WTC11 (cell line): ENCODE measurements at regions not wholly inside any gene's neighbourhood (a gene's known extent, or its start where the extent isn't known, plus 50 kb on each side); places are given as distances from the start of the nearest gene placed in this dataset.

Experiments
- ATAC-seq: fragments of 200-7000 bp; cut with Tn5 transposase; 2 replicates; pipeline ENCODE4 v1.10.0; 2021; ENCODE audit warnings: mild to moderate bottlenecking, moderate library complexity
- CTCF ChIA-PET: fragments of 300-600 bp; sonication (Branson Sonifier 250); formaldehyde crosslinking; loops from one replicate; lab custom pipeline; 2021; ENCODE audit warnings: antibody characterized with exemption; lab: Charles Lee
- POLR2A ChIA-PET: fragments of 350-600 bp; sonication (Branson Sonifier 250); formaldehyde crosslinking; loops from one replicate; lab custom pipeline; 2021; ENCODE audit warnings: antibody characterized with exemption; lab: Charles Lee
- DNase-seq: peaks from one replicate; pipeline ENCODE4 v3.0.0; 2021; ENCODE audit warnings: low spot score
- H3K27ac Mint-ChIP-seq: 2 replicates; pipeline ENCODE4 v1.8.0; 2021; ENCODE audit warnings: mixed read lengths
- H3K27me3 Mint-ChIP-seq: 2 replicates; pipeline ENCODE4 v1.8.0; 2021; ENCODE audit warnings: low read depth, mild to moderate bottlenecking, moderate library complexity, mixed read lengths
- H3K36me3 Mint-ChIP-seq: 2 replicates; pipeline ENCODE4 v1.8.0; 2021; ENCODE audit warnings: mixed read lengths
- H3K4me1 Mint-ChIP-seq: 2 replicates; pipeline ENCODE4 v1.8.0; 2022; ENCODE audit warnings: mixed read lengths
- H3K4me3 Mint-ChIP-seq: 2 replicates; pipeline ENCODE4 v1.8.0; 2021; ENCODE audit warnings: mild to moderate bottlenecking, moderate library complexity, mixed read lengths
- H3K9me3 Mint-ChIP-seq: 2 replicates; pipeline ENCODE4 v1.8.0; 2021; ENCODE audit warnings: mixed read lengths
- ATF3 ChIP-seq: sonication (generic); formaldehyde crosslinking; conservative IDR thresholded peaks from 2 replicates; pipeline ENCODE4 v1.8.1; 2022; ENCODE audit warnings: mild to moderate bottlenecking, missing genetic modification reagents
- CBFB ChIP-seq: sonication (generic); formaldehyde crosslinking; IDR thresholded peaks from 2 replicates; pipeline ENCODE4 v1.8.1; 2022; ENCODE audit warnings: mild to moderate bottlenecking, low read depth, missing genetic modification reagents
- E2F1 ChIP-seq: sonication (generic); formaldehyde crosslinking; IDR thresholded peaks from 2 replicates; pipeline ENCODE4 v1.8.0; 2022; ENCODE audit warnings: mild to moderate bottlenecking, missing genetic modification reagents
- E2F4 ChIP-seq: sonication (generic); formaldehyde crosslinking; IDR thresholded peaks from 2 replicates; pipeline ENCODE4 v1.8.1; 2022; ENCODE audit warnings: low read depth, mild to moderate bottlenecking, moderate library complexity, missing genetic modification reagents, borderline replicate concordance
- FOXJ3 ChIP-seq: sonication (generic); formaldehyde crosslinking; IDR thresholded peaks from 2 replicates; pipeline ENCODE4 v1.9.0; 2021; ENCODE audit warnings: missing genetic modification reagents, mild to moderate bottlenecking, borderline replicate concordance
- NFATC4 ChIP-seq: fragments of 250-450 bp; sonication (Bioruptor Pico); IDR thresholded peaks from 2 replicates; pipeline ENCODE4 v1.9.0; 2021; ENCODE audit warnings: mild to moderate bottlenecking
- NR3C1 ChIP-seq: sonication (generic); formaldehyde crosslinking; conservative IDR thresholded peaks from 2 replicates; pipeline ENCODE4 v1.8.1; 2023; ENCODE audit warnings: low read depth, mild to moderate bottlenecking, missing genetic modification reagents
- OVOL2 ChIP-seq: fragments of 250-450 bp; sonication (Bioruptor Pico); IDR thresholded peaks from 2 replicates; pipeline ENCODE4 v1.9.0; 2021; ENCODE audit warnings: mild to moderate bottlenecking, borderline replicate concordance
- PRRX2 ChIP-seq: fragments of 250-450 bp; sonication (Bioruptor Pico); IDR thresholded peaks from 2 replicates; pipeline ENCODE4 v1.8.0; 2021; ENCODE audit warnings: mild to moderate bottlenecking
- SMAD4 ChIP-seq: sonication (generic); formaldehyde crosslinking; IDR thresholded peaks from 2 replicates; pipeline ENCODE4 v1.8.0; 2022; ENCODE audit warnings: mild to moderate bottlenecking, missing genetic modification reagents
- ZBTB21 ChIP-seq: sonication (generic); formaldehyde crosslinking; IDR thresholded peaks from 2 replicates; pipeline ENCODE4 v1.8.1; 2023; ENCODE audit warnings: mild to moderate bottlenecking, missing genetic modification reagents, borderline replicate concordance
- ZBTB43 ChIP-seq: sonication (generic); formaldehyde crosslinking; IDR thresholded peaks from 2 replicates; pipeline ENCODE4 v1.8.1; 2023; ENCODE audit warnings: mild to moderate bottlenecking, missing genetic modification reagents
- ZMAT4 ChIP-seq: fragments of 250-450 bp; sonication (Bioruptor Pico); IDR thresholded peaks from 2 replicates; pipeline ENCODE4 v1.9.0; 2021; ENCODE audit warnings: mild to moderate bottlenecking
- ZNF263 ChIP-seq: sonication (generic); formaldehyde crosslinking; IDR thresholded peaks from 2 replicates; pipeline ENCODE4 v1.8.1; 2022; ENCODE audit warnings: low read depth, mild to moderate bottlenecking, moderate library complexity, missing genetic modification reagents
- ZNF281 ChIP-seq: sonication (generic); formaldehyde crosslinking; IDR thresholded peaks from 2 replicates; pipeline ENCODE4 v1.8.0; 2023; ENCODE audit warnings: mild to moderate bottlenecking, missing genetic modification reagents
- ZNF396 ChIP-seq: fragments of 250-450 bp; sonication (Bioruptor Pico); IDR thresholded peaks from 2 replicates; pipeline ENCODE4 v1.8.0; 2021; ENCODE audit warnings: mild to moderate bottlenecking, moderate library complexity, borderline replicate concordance
- ZNF532 ChIP-seq: fragments of 250-450 bp; sonication (Bioruptor Pico); IDR thresholded peaks from 2 replicates; pipeline ENCODE4 v1.9.0; 2021; ENCODE audit warnings: mild to moderate bottlenecking, borderline replicate concordance
- ZSCAN18 ChIP-seq: fragments of 250-450 bp; sonication (Bioruptor Pico); IDR thresholded peaks from 2 replicates; pipeline ENCODE4 v2.1.2; 2022; ENCODE audit warnings: mild to moderate bottlenecking, moderate library complexity

- TF ChIP-seq ZNF396 (CRISPR knock-in tag): no peak
- no peak for TF ChIP-seq CBFB (CRISPR knock-in tag)
- TF ChIP-seq ZBTB21 (CRISPR knock-in tag): no peak
- TF ChIP-seq OVOL2 (CRISPR knock-in tag): no peak
These were observed 54.6 kb upstream of the IPO9 start (continued) for GRCh38 chr1:201774224-201774982.

- H3K27me3 Mint-ChIP-seq: no peaks in the 10 kb centered on the region
- POLR2A ChIA-PET: no interaction called here
- no peaks in the 10 kb centered on the region for H3K4me1 Mint-ChIP-seq
- H3K9me3 Mint-ChIP-seq: peaks cover 25% of the 10 kb centered on the region
- DNase-seq (no peak), ATAC-seq (no peak)
- CTCF ChIA-PET: interaction anchor here (0.6 to 2.2 kb wide), 3 partner anchors 11 to 65 kb away, joined by 3 to 16 read pairs (median 3); no protein-coding TSS in a partner anchor
- H3K36me3 Mint-ChIP-seq: peaks cover 26% of the 10 kb centered on the region
- H3K27ac Mint-ChIP-seq: no peak overlapping the region
- no peak overlapping the region for H3K4me3 Mint-ChIP-seq
- no peak for TF ChIP-seq SMAD4 (CRISPR knock-in tag)
- TF ChIP-seq PRRX2: no peak
- no peak for TF ChIP-seq FOXJ3 (CRISPR knock-in tag)
- no peak for TF ChIP-seq E2F1 (CRISPR knock-in tag)
- TF ChIP-seq ZNF263 (CRISPR knock-in tag): no peak
- TF ChIP-seq ZBTB43 (CRISPR knock-in tag): no peak
- TF ChIP-seq NFATC4 (CRISPR knock-in tag): no peak
These were observed 54.0 kb upstream of the IPO9 start for GRCh38 chr1:201774983-201775344.

- ATAC-seq (no peak), DNase-seq (no peak)
- no peak overlapping the region for H3K27ac Mint-ChIP-seq
- H3K9me3 Mint-ChIP-seq: peaks cover 20% of the 10 kb centered on the region
- H3K27me3 Mint-ChIP-seq: no peaks in the 10 kb centered on the region
- no peak overlapping the region for H3K4me3 Mint-ChIP-seq
- H3K36me3 Mint-ChIP-seq: peaks cover 25% of the 10 kb centered on the region
- no peaks in the 10 kb centered on the region for H3K4me1 Mint-ChIP-seq
- ChIA-PET POLR2A (no interaction called here), CTCF (interaction anchor here (0.6 to 2.2 kb wide), 3 partner anchors 11 to 66 kb away, joined by 3 to 16 read pairs (median 3); no protein-coding TSS in a partner anchor)
- TF ChIP-seq NR3C1 (CRISPR knock-in tag) (no peak), ATF3 (CRISPR knock-in tag) (no peak), ZMAT4 (CRISPR knock-in tag) (no peak), ZNF281 (no peak), ZSCAN18 (no peak), ZNF532 (CRISPR knock-in tag) (no peak), E2F4 (CRISPR knock-in tag) (no peak)
These were observed 53.6 kb upstream of the IPO9 start for GRCh38 chr1:201775380-201775779.
